ENCODE measurements at regions not wholly inside any gene's neighbourhood (a gene's known extent, or its start where the extent isn't known, plus 50 kb on each side); places are given as distances from the start of the nearest gene placed in this dataset.

DNA sequence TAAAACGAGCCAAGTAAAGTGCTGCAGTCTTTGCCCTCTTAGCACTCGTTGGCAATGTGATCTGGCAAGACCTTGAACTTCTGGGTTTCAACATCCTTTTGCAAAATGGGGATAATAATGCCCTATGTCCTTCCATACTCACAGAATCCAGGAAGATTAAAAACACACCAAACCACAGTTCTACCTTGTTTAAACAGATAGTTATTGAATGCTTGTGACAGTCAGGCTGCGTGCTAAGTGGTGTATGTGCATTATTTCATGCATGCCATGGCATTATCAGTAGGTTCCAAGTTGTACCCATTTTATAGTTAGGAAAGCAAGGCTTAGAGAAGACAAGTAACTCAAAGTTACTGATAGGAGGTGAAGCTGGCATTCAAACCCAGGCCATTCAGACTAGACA, 308.6 kb upstream of the PROX1 start:
- H3K79me2 ChIP-seq (ENCODE audit: insufficient read depth, low read length), result no peaks in the 10 kb centered on the region
- no peaks in the 10 kb centered on the region for H3K4me1 ChIP-seq (ENCODE audit: insufficient read depth, low read length, severe bottlenecking)
- H3K27me3 ChIP-seq (ENCODE audit: insufficient read depth, low read length), result no peaks in the 10 kb centered on the region
- H4K20me1 ChIP-seq (ENCODE audit: insufficient read depth, low read length), result no peaks in the 10 kb centered on the region
- no peak overlapping the region for H3K27ac ChIP-seq (ENCODE audit: low read depth, low read length, poor library complexity, severe bottlenecking)
- no peaks in the 10 kb centered on the region for H3K36me3 ChIP-seq (ENCODE audit: insufficient read depth, low read length)
- no peak for TF ChIP-seq EZH2 (IDR thresholded peaks at IDR 0.05; ENCODE audit: borderline replicate concordance, low read length)
- TF ChIP-seq, protein P1, sequence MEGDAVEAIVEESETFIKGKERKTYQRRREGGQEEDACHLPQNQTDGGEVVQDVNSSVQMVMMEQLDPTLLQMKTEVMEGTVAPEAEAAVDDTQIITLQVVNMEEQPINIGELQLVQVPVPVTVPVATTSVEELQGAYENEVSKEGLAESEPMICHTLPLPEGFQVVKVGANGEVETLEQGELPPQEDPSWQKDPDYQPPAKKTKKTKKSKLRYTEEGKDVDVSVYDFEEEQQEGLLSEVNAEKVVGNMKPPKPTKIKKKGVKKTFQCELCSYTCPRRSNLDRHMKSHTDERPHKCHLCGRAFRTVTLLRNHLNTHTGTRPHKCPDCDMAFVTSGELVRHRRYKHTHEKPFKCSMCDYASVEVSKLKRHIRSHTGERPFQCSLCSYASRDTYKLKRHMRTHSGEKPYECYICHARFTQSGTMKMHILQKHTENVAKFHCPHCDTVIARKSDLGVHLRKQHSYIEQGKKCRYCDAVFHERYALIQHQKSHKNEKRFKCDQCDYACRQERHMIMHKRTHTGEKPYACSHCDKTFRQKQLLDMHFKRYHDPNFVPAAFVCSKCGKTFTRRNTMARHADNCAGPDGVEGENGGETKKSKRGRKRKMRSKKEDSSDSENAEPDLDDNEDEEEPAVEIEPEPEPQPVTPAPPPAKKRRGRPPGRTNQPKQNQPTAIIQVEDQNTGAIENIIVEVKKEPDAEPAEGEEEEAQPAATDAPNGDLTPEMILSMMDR (IDR thresholded peaks at IDR 0.05; ENCODE audit: low read length), result no peak
- H3K9ac ChIP-seq (ENCODE audit: low read length), result no peak overlapping the region
- H3K9me3 ChIP-seq (ENCODE audit: low read length), result no peaks in the 10 kb centered on the region
- no peak overlapping the region for H3K4me2 ChIP-seq (ENCODE audit: low read length)
- no peak overlapping the region for H3K4me3 ChIP-seq (ENCODE audit: low read depth, low read length, poor library complexity, severe bottlenecking)
- no peak overlapping the region for H2AFZ ChIP-seq (ENCODE audit: low read length)
- H3K9me2 ChIP-seq (ENCODE audit: low read depth, low read length), result no peaks in the 10 kb centered on the region
- H3F3A ChIP-seq (ENCODE audit: insufficient read depth, low read length), result no peaks in the 10 kb centered on the region

DNA sequence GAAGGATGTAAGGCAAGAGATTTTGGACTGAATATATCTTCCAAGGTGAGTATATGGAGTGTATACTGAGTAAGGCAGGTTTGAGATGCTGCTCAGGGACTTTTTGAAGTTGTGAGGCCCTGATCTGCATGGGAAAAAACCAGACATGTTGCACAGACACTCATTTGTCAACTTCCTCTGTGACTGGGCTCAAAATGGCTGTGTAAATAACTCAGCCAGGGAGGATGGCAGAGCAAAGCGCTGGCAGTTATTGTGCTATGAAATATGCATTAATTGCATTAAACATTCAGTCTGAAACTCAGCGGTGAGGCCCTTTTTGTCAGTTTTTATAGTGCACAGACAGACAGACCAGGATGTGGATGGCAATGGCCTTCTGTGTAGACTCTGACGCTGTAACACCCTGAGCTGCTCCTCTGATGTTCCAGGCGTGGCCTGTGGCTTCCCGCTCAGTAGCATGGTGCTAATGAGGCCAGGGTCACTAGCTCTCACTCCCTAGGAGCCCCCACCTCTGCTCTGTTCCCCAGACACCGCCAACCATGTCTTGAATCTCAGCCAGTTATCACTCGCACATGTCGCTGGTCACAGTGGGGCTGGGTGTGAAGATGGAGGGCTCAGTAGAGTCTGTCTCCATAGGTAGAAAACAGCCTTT, 307.0 kb upstream of the PROX1 start:
- Histone ChIP-seq H4K20me1 (ENCODE audit: insufficient read depth, low read length) (no peaks in the 10 kb centered on the region), H3K9me3 (ENCODE audit: low read length) (no peaks in the 10 kb centered on the region), H3F3A (ENCODE audit: insufficient read depth, low read length) (no peaks in the 10 kb centered on the region), H3K9me2 (ENCODE audit: low read depth, low read length) (no peaks in the 10 kb centered on the region), H3K9ac (ENCODE audit: low read length) (no peak overlapping the region), H3K4me2 (ENCODE audit: low read length) (no peak overlapping the region), H3K27me3 (ENCODE audit: insufficient read depth, low read length) (no peaks in the 10 kb centered on the region), H3K36me3 (ENCODE audit: insufficient read depth, low read length) (no peaks in the 10 kb centered on the region), H3K4me1 (ENCODE audit: insufficient read depth, low read length, severe bottlenecking) (no peaks in the 10 kb centered on the region), H3K4me3 (ENCODE audit: low read depth, low read length, poor library complexity, severe bottlenecking) (no peak overlapping the region), H3K27ac (ENCODE audit: low read depth, low read length, poor library complexity, severe bottlenecking) (no peak overlapping the region), H2AFZ (ENCODE audit: low read length) (no peak overlapping the region), H3K79me2 (ENCODE audit: insufficient read depth, low read length) (no peaks in the 10 kb centered on the region)
- no peak for TF ChIP-seq EZH2 (IDR thresholded peaks at IDR 0.05; ENCODE audit: borderline replicate concordance, low read length)
- TF ChIP-seq, protein P1 (IDR thresholded peaks at IDR 0.05; ENCODE audit: low read length), result no peak

DNA sequence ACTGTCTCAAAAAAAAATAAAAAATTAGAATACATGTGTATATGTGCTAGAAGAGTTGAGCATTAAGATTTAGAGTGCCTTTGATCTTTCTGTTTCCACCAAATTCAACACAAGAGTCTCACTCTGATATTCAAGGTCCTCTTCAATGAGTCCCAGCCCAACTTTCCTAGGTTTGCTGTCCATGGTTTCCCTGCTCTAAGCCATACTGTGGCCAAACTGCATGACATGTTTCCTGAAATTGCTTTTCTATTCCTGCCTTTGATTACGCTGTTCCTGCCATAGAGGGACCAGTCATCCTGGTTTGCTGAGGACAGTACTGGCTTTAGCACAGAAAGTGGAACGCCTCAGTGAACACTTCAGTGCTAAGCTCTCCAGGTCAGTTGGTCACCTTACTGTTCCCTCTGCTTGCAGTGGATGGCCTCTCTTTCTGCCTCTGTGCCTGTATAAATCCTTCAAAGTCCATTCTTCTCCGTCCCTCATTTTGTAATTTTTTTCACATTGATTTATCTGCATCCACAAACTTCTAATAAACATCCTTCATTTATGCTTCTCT, 305.9 kb upstream of the PROX1 start:
- Histone ChIP-seq H3K4me3 (ENCODE audit: low read depth, low read length, poor library complexity, severe bottlenecking) (no peak overlapping the region), H2AFZ (ENCODE audit: low read length) (no peak overlapping the region), H3K4me1 (ENCODE audit: insufficient read depth, low read length, severe bottlenecking) (no peaks in the 10 kb centered on the region), H3K36me3 (ENCODE audit: insufficient read depth, low read length) (no peaks in the 10 kb centered on the region), H4K20me1 (ENCODE audit: insufficient read depth, low read length) (no peaks in the 10 kb centered on the region), H3K4me2 (ENCODE audit: low read length) (no peak overlapping the region), H3K9me3 (ENCODE audit: low read length) (no peaks in the 10 kb centered on the region), H3K9me2 (ENCODE audit: low read depth, low read length) (no peaks in the 10 kb centered on the region), H3K27ac (ENCODE audit: low read depth, low read length, poor library complexity, severe bottlenecking) (no peak overlapping the region), H3K27me3 (ENCODE audit: insufficient read depth, low read length) (no peaks in the 10 kb centered on the region), H3K79me2 (ENCODE audit: insufficient read depth, low read length) (no peaks in the 10 kb centered on the region), H3F3A (ENCODE audit: insufficient read depth, low read length) (no peaks in the 10 kb centered on the region), H3K9ac (ENCODE audit: low read length) (no peak overlapping the region)
- TF ChIP-seq, protein P1 (IDR thresholded peaks at IDR 0.05; ENCODE audit: low read length), result no peak
- no peak for TF ChIP-seq EZH2 (IDR thresholded peaks at IDR 0.05; ENCODE audit: borderline replicate concordance, low read length)

All from OCI-LY1 (cell line).